ENCODE measurements at regions not wholly inside any gene's neighbourhood (a gene's known extent, or its start where the extent isn't known, plus 50 kb on each side); places are given as distances from the start of the nearest gene placed in this dataset.

- TF ChIP-seq, protein P1, sequence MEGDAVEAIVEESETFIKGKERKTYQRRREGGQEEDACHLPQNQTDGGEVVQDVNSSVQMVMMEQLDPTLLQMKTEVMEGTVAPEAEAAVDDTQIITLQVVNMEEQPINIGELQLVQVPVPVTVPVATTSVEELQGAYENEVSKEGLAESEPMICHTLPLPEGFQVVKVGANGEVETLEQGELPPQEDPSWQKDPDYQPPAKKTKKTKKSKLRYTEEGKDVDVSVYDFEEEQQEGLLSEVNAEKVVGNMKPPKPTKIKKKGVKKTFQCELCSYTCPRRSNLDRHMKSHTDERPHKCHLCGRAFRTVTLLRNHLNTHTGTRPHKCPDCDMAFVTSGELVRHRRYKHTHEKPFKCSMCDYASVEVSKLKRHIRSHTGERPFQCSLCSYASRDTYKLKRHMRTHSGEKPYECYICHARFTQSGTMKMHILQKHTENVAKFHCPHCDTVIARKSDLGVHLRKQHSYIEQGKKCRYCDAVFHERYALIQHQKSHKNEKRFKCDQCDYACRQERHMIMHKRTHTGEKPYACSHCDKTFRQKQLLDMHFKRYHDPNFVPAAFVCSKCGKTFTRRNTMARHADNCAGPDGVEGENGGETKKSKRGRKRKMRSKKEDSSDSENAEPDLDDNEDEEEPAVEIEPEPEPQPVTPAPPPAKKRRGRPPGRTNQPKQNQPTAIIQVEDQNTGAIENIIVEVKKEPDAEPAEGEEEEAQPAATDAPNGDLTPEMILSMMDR (IDR thresholded peaks at IDR 0.05), result no peak
- no peak for TF ChIP-seq POLR2A (IDR thresholded peaks at IDR 0.05)
Measured at GRCh38 chr15:62752657-62753517, 289.7 kb upstream of the TPM1 start.

Measured in body of pancreas (tissue), 4 donors.